ENCODE measurements at regions not wholly inside any gene's neighbourhood (a gene's known extent, or its start where the extent isn't known, plus 50 kb on each side); places are given as distances from the start of the nearest gene placed in this dataset.

GRCh38 chr13:31639443-31640163, 99.7 kb upstream of the RXFP2 start:
- TF ChIP-seq POLR2A (IDR thresholded peaks at IDR 0.05; ENCODE audit: control extremely low read depth in 1 of 2, low read depth in 2 of 2, low read length in 2 of 2): no peak
- no peak for TF ChIP-seq FOSL1 (IDR thresholded peaks at IDR 0.05; ENCODE audit: insufficient read depth, low read depth, low read length)
- TF ChIP-seq CHD1 (IDR thresholded peaks at IDR 0.05; ENCODE audit: low read depth, low read length): no peak
- TF ChIP-seq RBBP5 (IDR thresholded peaks at IDR 0.05; ENCODE audit: borderline replicate concordance, low read depth, low read length): no peak
